MCF 10A (cell line): ENCODE measurements at regions not wholly inside any gene's neighbourhood (a gene's known extent, or its start where the extent isn't known, plus 50 kb on each side); places are given as distances from the start of the nearest gene placed in this dataset.

Experiments used
- BruUV-seq: library from RNA; stranded (reverse); fragments of 400-500 nt; replicated peaks from 2 replicates; lab custom pipeline; 2021; lab: Mats Ljungman, UMichigan
- CTCF ChIA-PET: fragments of 300-600 bp; sonication (Branson Sonifier 250); formaldehyde crosslinking; extraction: SDS; loops from one replicate; lab custom pipeline; 2021; ENCODE audit warnings: antibody characterized with exemption, inconsistent platforms; lab: Yijun Ruan, JAX
- POLR2A ChIA-PET: fragments of 300-600, 350-650 bp; sonication (Branson Sonifier 250); formaldehyde crosslinking; extraction: SDS; loops from one replicate; lab custom pipeline; 2020; ENCODE audit warnings: antibody characterized with exemption, inconsistent platforms; lab: Yijun Ruan, JAX
- DNase-seq: peaks from one replicate; pipeline ENCODE4 v3.0.0-alpha.2; 2018; ENCODE audit not compliant: unreplicated experiment
- H3K27ac Mint-ChIP-seq: one replicate; pipeline ENCODE4 v1.8.0; 2022; ENCODE audit warnings: mild to moderate bottlenecking, low read depth, mixed read lengths; ENCODE audit not compliant: unreplicated experiment
- H3K27me3 Mint-ChIP-seq: one replicate; pipeline ENCODE4 v1.8.0; 2022; ENCODE audit warnings: mixed read lengths; ENCODE audit not compliant: insufficient read depth, unreplicated experiment
- H3K36me3 Mint-ChIP-seq: one replicate; pipeline ENCODE4 v1.8.0; 2022; ENCODE audit warnings: mild to moderate bottlenecking, moderate library complexity, mixed read lengths; ENCODE audit not compliant: insufficient read depth, unreplicated experiment
- H3K4me1 Mint-ChIP-seq: one replicate; pipeline ENCODE4 v1.8.0; 2022; ENCODE audit warnings: mixed read lengths; ENCODE audit not compliant: insufficient read depth, unreplicated experiment
- H3K4me3 Mint-ChIP-seq: one replicate; pipeline ENCODE4 v1.8.0; 2022; ENCODE audit warnings: mild to moderate bottlenecking, moderate library complexity, mixed read lengths; ENCODE audit not compliant: unreplicated experiment
- H3K9me3 Mint-ChIP-seq: one replicate; pipeline ENCODE4 v1.8.0; 2022; ENCODE audit warnings: mixed read lengths; ENCODE audit not compliant: unreplicated experiment
- intact Hi-C: fragments of 100-400 bp; cut with micrococcal nuclease; formaldehyde crosslinking; loops from 2 replicates; pipeline ENCODE4 v1.14.1; 2022
- TF ChIP-seq, protein P1 (sequence below): fragments of 200-600 bp; IDR thresholded peaks from one replicate; pipeline ENCODE4 v1.8.0; 2022; ENCODE audit warnings: antibody characterized with exemption, mild to moderate bottlenecking; ENCODE audit not compliant: unreplicated experiment

GRCh38 chr1:82299056-82299455, 498.3 kb downstream of the ADGRL2 start:
- CTCF ChIA-PET = no interaction called here
- POLR2A ChIA-PET = interaction anchor here (0.6 kb wide), 1 partner anchor 677 kb away, joined by 3 read pairs; no protein-coding TSS in a partner anchor
- H3K4me3 Mint-ChIP-seq = no peak overlapping the region
- H3K4me1 Mint-ChIP-seq = no peaks in the 10 kb centered on the region
- no TSS peak for BruUV-seq
- no peak overlapping the region for H3K27ac Mint-ChIP-seq
- H3K9me3 Mint-ChIP-seq = no peaks in the 10 kb centered on the region
- no peak for DNase-seq
- TF ChIP-seq, protein P1, sequence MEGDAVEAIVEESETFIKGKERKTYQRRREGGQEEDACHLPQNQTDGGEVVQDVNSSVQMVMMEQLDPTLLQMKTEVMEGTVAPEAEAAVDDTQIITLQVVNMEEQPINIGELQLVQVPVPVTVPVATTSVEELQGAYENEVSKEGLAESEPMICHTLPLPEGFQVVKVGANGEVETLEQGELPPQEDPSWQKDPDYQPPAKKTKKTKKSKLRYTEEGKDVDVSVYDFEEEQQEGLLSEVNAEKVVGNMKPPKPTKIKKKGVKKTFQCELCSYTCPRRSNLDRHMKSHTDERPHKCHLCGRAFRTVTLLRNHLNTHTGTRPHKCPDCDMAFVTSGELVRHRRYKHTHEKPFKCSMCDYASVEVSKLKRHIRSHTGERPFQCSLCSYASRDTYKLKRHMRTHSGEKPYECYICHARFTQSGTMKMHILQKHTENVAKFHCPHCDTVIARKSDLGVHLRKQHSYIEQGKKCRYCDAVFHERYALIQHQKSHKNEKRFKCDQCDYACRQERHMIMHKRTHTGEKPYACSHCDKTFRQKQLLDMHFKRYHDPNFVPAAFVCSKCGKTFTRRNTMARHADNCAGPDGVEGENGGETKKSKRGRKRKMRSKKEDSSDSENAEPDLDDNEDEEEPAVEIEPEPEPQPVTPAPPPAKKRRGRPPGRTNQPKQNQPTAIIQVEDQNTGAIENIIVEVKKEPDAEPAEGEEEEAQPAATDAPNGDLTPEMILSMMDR = no peak
- no peaks in the 10 kb centered on the region for H3K27me3 Mint-ChIP-seq
- intact Hi-C loops = no loop called here
- no peaks in the 10 kb centered on the region for H3K36me3 Mint-ChIP-seq

GRCh38 chr1:82297139-82297896, 496.6 kb downstream of the ADGRL2 start:
- no peaks in the 10 kb centered on the region for H3K9me3 Mint-ChIP-seq
- CTCF ChIA-PET = interaction anchor here (0.5 to 0.7 kb wide), 5 partner anchors 34 to 752 kb away, joined by 3 to 7 read pairs (median 3); no protein-coding TSS in a partner anchor
- BruUV-seq = no TSS peak
- TF ChIP-seq, protein P1 = no peak
- no peaks in the 10 kb centered on the region for H3K4me1 Mint-ChIP-seq
- no peaks in the 10 kb centered on the region for H3K27me3 Mint-ChIP-seq
- DNase-seq = no peak
- H3K27ac Mint-ChIP-seq = no peak overlapping the region
- intact Hi-C loops = no loop called here
- H3K36me3 Mint-ChIP-seq = no peaks in the 10 kb centered on the region
- H3K4me3 Mint-ChIP-seq = no peak overlapping the region
- POLR2A ChIA-PET = no interaction called here

- TF ChIP-seq, protein P1 = no peak
- ChIA-PET CTCF (no interaction called here), POLR2A (no interaction called here)
- Mint-ChIP-seq H3K27ac (no peak overlapping the region), H3K27me3 (no peaks in the 10 kb centered on the region), H3K4me1 (no peaks in the 10 kb centered on the region), H3K36me3 (no peaks in the 10 kb centered on the region), H3K9me3 (no peaks in the 10 kb centered on the region), H3K4me3 (no peak overlapping the region)
- intact Hi-C loops = no loop called here
- no peak for DNase-seq
- BruUV-seq = no TSS peak
These were observed 486.8 kb downstream of the ADGRL2 start for GRCh38 chr1:82287556-82287955.

- Mint-ChIP-seq H3K4me3 (no peak overlapping the region), H3K9me3 (no peaks in the 10 kb centered on the region), H3K27ac (no peak overlapping the region), H3K27me3 (no peaks in the 10 kb centered on the region), H3K36me3 (no peaks in the 10 kb centered on the region), H3K4me1 (no peaks in the 10 kb centered on the region)
- peak; percentile 38 for DNase-seq
- ChIA-PET CTCF (interaction anchor here (0.5 kb wide), 1 partner anchor 282 kb away, joined by 4 read pairs; no protein-coding TSS in a partner anchor), POLR2A (interaction anchor here (0.7 kb wide), 1 partner anchor 16 kb away, joined by 3 read pairs; no protein-coding TSS in a partner anchor)
- TF ChIP-seq, protein P1 = no peak
- intact Hi-C loops = no loop called here
- BruUV-seq = no TSS peak
These were observed 483.5 kb downstream of the ADGRL2 start for GRCh38 chr1:82284213-82284612.
